ENCODE measurements at regions not wholly inside any gene's neighbourhood (a gene's known extent, or its start where the extent isn't known, plus 50 kb on each side); places are given as distances from the start of the nearest gene placed in this dataset.

- Histone ChIP-seq H2AFZ (replicated peaks) (no peak overlapping the region), H4K20me1 (ENCODE audit: low read depth) (no peaks in the 10 kb centered on the region), H3K4me3 (no peak overlapping the region), H3K9ac (no peak overlapping the region), H3K4me2 (no peak overlapping the region), H3F3A (ENCODE audit: low read depth) (no peaks in the 10 kb centered on the region), H3K4me1 (peaks cover 5% of the 10 kb centered on the region), H3K9me3 (ENCODE audit: low read depth) (no peaks in the 10 kb centered on the region), H3K27ac (no peak overlapping the region), H3K79me2 (ENCODE audit: low read depth) (no peaks in the 10 kb centered on the region), H3K36me3 (no peaks in the 10 kb centered on the region), H3K27me3 (no peaks in the 10 kb centered on the region)
- TF ChIP-seq EZH2 (IDR thresholded peaks at IDR 0.05), result no peak
- TF ChIP-seq, protein P1, sequence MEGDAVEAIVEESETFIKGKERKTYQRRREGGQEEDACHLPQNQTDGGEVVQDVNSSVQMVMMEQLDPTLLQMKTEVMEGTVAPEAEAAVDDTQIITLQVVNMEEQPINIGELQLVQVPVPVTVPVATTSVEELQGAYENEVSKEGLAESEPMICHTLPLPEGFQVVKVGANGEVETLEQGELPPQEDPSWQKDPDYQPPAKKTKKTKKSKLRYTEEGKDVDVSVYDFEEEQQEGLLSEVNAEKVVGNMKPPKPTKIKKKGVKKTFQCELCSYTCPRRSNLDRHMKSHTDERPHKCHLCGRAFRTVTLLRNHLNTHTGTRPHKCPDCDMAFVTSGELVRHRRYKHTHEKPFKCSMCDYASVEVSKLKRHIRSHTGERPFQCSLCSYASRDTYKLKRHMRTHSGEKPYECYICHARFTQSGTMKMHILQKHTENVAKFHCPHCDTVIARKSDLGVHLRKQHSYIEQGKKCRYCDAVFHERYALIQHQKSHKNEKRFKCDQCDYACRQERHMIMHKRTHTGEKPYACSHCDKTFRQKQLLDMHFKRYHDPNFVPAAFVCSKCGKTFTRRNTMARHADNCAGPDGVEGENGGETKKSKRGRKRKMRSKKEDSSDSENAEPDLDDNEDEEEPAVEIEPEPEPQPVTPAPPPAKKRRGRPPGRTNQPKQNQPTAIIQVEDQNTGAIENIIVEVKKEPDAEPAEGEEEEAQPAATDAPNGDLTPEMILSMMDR (IDR thresholded peaks at IDR 0.05), result no peak
- no peak for TF ChIP-seq EZH2phosphoT487 (IDR thresholded peaks at IDR 0.05)
- H3K27me3 Mint-ChIP-seq (ENCODE audit: insufficient read depth, low read depth), result no peaks in the 10 kb centered on the region
- no peak overlapping the region for H3K27ac Mint-ChIP-seq
- DNase-seq (ENCODE audit: low spot score), result no peak
- H3K4me3 Mint-ChIP-seq, result no peak overlapping the region
- H3K4me1 Mint-ChIP-seq, result peaks cover 9% of the 10 kb centered on the region
- no peaks in the 10 kb centered on the region for H3K36me3 Mint-ChIP-seq
- no peaks in the 10 kb centered on the region for H3K9me3 Mint-ChIP-seq
Observed at GRCh38 chr7:10083766-10084165, 889.9 kb upstream of the PHF14 start.

DNA sequence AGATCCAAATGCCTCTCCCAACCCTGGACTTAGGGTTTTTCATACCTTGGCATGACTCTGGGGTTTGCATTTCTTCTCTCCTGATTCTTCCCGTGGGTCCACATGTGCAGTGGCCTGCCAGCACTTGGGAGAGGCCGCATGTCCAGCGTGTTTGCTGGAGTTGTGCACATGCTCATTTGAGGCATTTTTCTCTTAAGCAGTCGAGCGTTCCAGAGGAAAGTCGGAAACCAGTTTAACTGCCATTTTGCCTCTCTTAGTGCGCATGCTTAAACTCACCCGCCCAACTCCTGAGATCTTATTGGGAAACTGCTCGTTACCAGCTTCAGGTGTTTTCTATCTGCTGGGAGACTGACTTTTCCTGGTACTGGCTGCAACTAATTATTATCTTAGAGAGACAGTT is 888.4 kb upstream of the PHF14 start:
- H4K20me1 ChIP-seq (ENCODE audit: low read depth), result no peaks in the 10 kb centered on the region
- no peak overlapping the region for H3K27ac ChIP-seq
- peaks cover 5% of the 10 kb centered on the region for H3K4me1 ChIP-seq
- no peak overlapping the region for H3K4me2 ChIP-seq
- Mint-ChIP-seq H3K4me1 (peaks cover 5% of the 10 kb centered on the region), H3K4me3 (no peak overlapping the region), H3K9me3 (no peaks in the 10 kb centered on the region), H3K36me3 (no peaks in the 10 kb centered on the region), H3K27me3 (ENCODE audit: insufficient read depth, low read depth) (no peaks in the 10 kb centered on the region), H3K27ac (no peak overlapping the region)
- no peaks in the 10 kb centered on the region for H3K27me3 ChIP-seq
- no peaks in the 10 kb centered on the region for H3K9me3 ChIP-seq (ENCODE audit: low read depth)
- peak overlapping the region; percentile 6 for H2AFZ ChIP-seq (replicated peaks)
- no peak for TF ChIP-seq EZH2 (IDR thresholded peaks at IDR 0.05)
- TF ChIP-seq EZH2phosphoT487 (IDR thresholded peaks at IDR 0.05), result no peak
- TF ChIP-seq, protein P1 (IDR thresholded peaks at IDR 0.05), result no peak
- no peaks in the 10 kb centered on the region for H3F3A ChIP-seq (ENCODE audit: low read depth)
- H3K36me3 ChIP-seq, result no peaks in the 10 kb centered on the region
- H3K79me2 ChIP-seq (ENCODE audit: low read depth), result no peaks in the 10 kb centered on the region
- H3K9ac ChIP-seq, result no peak overlapping the region
- H3K4me3 ChIP-seq, result no peak overlapping the region
- DNase-seq (ENCODE audit: low spot score), result no peak

GRCh38 chr7:10100572-10100971 is 873.1 kb upstream of the PHF14 start:
- Histone ChIP-seq H3K9ac (no peak overlapping the region), H3K79me2 (ENCODE audit: low read depth) (no peaks in the 10 kb centered on the region), H3K4me3 (no peak overlapping the region), H3K27me3 (no peaks in the 10 kb centered on the region), H3K4me2 (no peak overlapping the region), H3K9me3 (ENCODE audit: low read depth) (no peaks in the 10 kb centered on the region), H3K36me3 (no peaks in the 10 kb centered on the region), H3K4me1 (no peaks in the 10 kb centered on the region), H3F3A (ENCODE audit: low read depth) (no peaks in the 10 kb centered on the region), H3K27ac (no peak overlapping the region), H2AFZ (replicated peaks) (no peak overlapping the region), H4K20me1 (ENCODE audit: low read depth) (no peaks in the 10 kb centered on the region)
- Mint-ChIP-seq H3K27me3 (ENCODE audit: insufficient read depth, low read depth) (no peaks in the 10 kb centered on the region), H3K36me3 (no peaks in the 10 kb centered on the region), H3K4me3 (no peak overlapping the region), H3K9me3 (no peaks in the 10 kb centered on the region), H3K4me1 (no peaks in the 10 kb centered on the region), H3K27ac (no peak overlapping the region)
- no peak for TF ChIP-seq EZH2phosphoT487 (IDR thresholded peaks at IDR 0.05)
- TF ChIP-seq, protein P1 (IDR thresholded peaks at IDR 0.05), result no peak
- TF ChIP-seq EZH2 (IDR thresholded peaks at IDR 0.05), result no peak
- DNase-seq (ENCODE audit: low spot score), result no peak
